ENCODE measurements at regions not wholly inside any gene's neighbourhood (a gene's known extent, or its start where the extent isn't known, plus 50 kb on each side); places are given as distances from the start of the nearest gene placed in this dataset.

DNA sequence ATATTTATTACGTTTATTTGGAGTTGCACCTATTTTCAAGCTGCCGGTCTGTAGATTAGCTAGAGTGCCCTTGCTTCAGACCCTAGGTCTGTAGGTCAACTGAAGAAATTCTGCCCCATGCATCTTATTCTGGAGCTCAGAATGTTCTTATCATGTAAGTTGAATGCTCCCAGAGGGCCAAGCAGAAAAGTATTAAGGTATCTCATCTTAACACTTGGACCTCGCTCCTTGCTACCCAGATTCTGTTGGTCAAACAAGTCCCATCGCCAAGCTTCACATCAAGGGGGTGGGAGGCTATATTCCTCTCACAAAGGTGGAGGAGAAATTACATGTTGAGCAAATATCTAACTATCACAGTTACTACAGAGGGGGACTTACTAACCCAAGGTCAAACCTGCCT is 187.7 kb downstream of the C1orf94 start:
- TF ChIP-seq, protein P1, sequence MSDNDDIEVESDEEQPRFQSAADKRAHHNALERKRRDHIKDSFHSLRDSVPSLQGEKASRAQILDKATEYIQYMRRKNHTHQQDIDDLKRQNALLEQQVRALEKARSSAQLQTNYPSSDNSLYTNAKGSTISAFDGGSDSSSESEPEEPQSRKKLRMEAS (IDR thresholded peaks at IDR 0.05; ENCODE audit: low read depth, low read length) = no peak
- TF ChIP-seq, protein P2, sequence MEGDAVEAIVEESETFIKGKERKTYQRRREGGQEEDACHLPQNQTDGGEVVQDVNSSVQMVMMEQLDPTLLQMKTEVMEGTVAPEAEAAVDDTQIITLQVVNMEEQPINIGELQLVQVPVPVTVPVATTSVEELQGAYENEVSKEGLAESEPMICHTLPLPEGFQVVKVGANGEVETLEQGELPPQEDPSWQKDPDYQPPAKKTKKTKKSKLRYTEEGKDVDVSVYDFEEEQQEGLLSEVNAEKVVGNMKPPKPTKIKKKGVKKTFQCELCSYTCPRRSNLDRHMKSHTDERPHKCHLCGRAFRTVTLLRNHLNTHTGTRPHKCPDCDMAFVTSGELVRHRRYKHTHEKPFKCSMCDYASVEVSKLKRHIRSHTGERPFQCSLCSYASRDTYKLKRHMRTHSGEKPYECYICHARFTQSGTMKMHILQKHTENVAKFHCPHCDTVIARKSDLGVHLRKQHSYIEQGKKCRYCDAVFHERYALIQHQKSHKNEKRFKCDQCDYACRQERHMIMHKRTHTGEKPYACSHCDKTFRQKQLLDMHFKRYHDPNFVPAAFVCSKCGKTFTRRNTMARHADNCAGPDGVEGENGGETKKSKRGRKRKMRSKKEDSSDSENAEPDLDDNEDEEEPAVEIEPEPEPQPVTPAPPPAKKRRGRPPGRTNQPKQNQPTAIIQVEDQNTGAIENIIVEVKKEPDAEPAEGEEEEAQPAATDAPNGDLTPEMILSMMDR (IDR thresholded peaks at IDR 0.05; ENCODE audit: low read depth, low read length) = no peak
- TF ChIP-seq POLR2A (IDR thresholded peaks at IDR 0.05; ENCODE audit: extremely low read depth, insufficient read length) = no peak

Measured in NB4 (cell line).